Adrenal gland (tissue), 5 donors: ENCODE measurements at regions not wholly inside any gene's neighbourhood (a gene's known extent, or its start where the extent isn't known, plus 50 kb on each side); places are given as distances from the start of the nearest gene placed in this dataset.

Experiments used
- POLR2A ChIP-seq, 2 donors: fragments of 450-650 bp; IDR thresholded peaks; one replicate each; pipeline ENCODE4 v1.6.1; 2017; ENCODE audit warnings: antibody characterized with exemption in 2 of 2, mild to moderate bottlenecking in 2 of 2, moderate library complexity in 1 of 2
- TF ChIP-seq, protein P1 (sequence below), 6 experiments: fragments of 450-650 bp in 4 of 6; fragments of 200-600 bp in 2 of 6; sonication (generic) in 1 of 6; IDR thresholded peaks; 1 replicate in 5 of 6; 2 replicates in 1 of 6; pipeline versions ENCODE4 v1.5.1 to v1.8.0; 2016 to 2021; ENCODE audit warnings: antibody characterized with exemption in 6 of 6, mild to moderate bottlenecking in 2 of 6, moderate library complexity in 1 of 6
- donor health status: DM: no; HTN: no; CAD: no.

DNA sequence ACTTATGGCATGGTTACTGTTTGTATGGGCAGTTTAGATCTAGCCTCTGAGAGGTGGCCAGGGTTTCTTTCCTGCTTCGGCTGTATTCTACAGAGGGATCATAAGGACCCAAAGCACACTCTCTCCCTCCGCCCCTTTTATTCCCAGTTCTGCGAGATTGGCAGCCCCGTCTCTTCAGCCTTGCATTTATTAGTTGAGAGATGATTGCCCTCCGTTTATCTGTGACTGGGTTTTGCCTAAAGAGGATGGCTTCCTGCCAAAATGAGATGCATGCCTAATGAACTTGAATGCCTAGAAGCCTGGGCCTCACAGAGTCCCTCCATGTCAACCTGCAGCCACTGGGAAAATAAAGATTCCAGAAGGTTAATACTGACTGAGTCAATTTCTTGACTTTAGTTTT is 97.1 kb upstream of the CHL1 start:
- TF ChIP-seq, protein P1, sequence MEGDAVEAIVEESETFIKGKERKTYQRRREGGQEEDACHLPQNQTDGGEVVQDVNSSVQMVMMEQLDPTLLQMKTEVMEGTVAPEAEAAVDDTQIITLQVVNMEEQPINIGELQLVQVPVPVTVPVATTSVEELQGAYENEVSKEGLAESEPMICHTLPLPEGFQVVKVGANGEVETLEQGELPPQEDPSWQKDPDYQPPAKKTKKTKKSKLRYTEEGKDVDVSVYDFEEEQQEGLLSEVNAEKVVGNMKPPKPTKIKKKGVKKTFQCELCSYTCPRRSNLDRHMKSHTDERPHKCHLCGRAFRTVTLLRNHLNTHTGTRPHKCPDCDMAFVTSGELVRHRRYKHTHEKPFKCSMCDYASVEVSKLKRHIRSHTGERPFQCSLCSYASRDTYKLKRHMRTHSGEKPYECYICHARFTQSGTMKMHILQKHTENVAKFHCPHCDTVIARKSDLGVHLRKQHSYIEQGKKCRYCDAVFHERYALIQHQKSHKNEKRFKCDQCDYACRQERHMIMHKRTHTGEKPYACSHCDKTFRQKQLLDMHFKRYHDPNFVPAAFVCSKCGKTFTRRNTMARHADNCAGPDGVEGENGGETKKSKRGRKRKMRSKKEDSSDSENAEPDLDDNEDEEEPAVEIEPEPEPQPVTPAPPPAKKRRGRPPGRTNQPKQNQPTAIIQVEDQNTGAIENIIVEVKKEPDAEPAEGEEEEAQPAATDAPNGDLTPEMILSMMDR (IDR thresholded peaks at IDR 0.05): no peak
- TF ChIP-seq POLR2A (IDR thresholded peaks at IDR 0.05): no peak
